HEK293 (cell line): ENCODE measurements at regions not wholly inside any gene's neighbourhood (a gene's known extent, or its start where the extent isn't known, plus 50 kb on each side); places are given as distances from the start of the nearest gene placed in this dataset.

Experiments
- CTCF ChIA-PET: fragments of 350-600 bp; formaldehyde crosslinking; extraction: SDS; loops from one replicate; lab custom pipeline; 2021; ENCODE audit warnings: antibody characterized with exemption; lab: Yijun Ruan, JAX
- POLR2A ChIA-PET: fragments of 300-600 bp; formaldehyde crosslinking; extraction: SDS; loops from one replicate; lab custom pipeline; 2020; ENCODE audit warnings: antibody characterized with exemption, inconsistent platforms; lab: Yijun Ruan, JAX
- H3K27ac ChIP-seq: fragments of 200-500 bp; sonication (Bioruptor generic); 2 replicates; pipeline ENCODE4 v1.5.1; 2014; ENCODE audit warnings: low read depth, low read length, control low read depth, inconsistent platforms; ENCODE audit errors: extremely low read depth
- H3K36me3 ChIP-seq, 2 experiments: fragments of 200-500 bp in 1 of 2; sonication (Bioruptor generic) in 1 of 2; 1 replicate in 1 of 2; 2 replicates in 1 of 2; pipeline ENCODE4 v1.5.1; 2014 to 2017; ENCODE audit warnings: inconsistent platforms in 2 of 2, low read length in 2 of 2; ENCODE audit not compliant: control insufficient read depth in 2 of 2, insufficient read depth in 1 of 2
- H3K4me1 ChIP-seq: fragments of 200-500 bp; sonication (Bioruptor generic); 2 replicates; pipeline ENCODE4 v1.5.1; 2014; ENCODE audit warnings: mild to moderate bottlenecking, low read length, inconsistent platforms; ENCODE audit not compliant: control insufficient read depth, insufficient read depth
- H3K4me3 ChIP-seq: 2 replicates; pipeline ENCODE4 v1.5.1; 2011; ENCODE audit warnings: low read depth, mild to moderate bottlenecking, control low read depth, low read length, moderate library complexity
- H3K9me3 ChIP-seq: fragments of 200-500 bp; sonication (Bioruptor generic); 2 replicates; pipeline ENCODE4 v1.5.1; 2014; ENCODE audit warnings: low read depth, low read length, inconsistent platforms; ENCODE audit not compliant: control insufficient read depth, insufficient read depth
- ATF2 ChIP-seq: fragments of 450-650 bp; formaldehyde crosslinking; IDR thresholded peaks from 2 replicates; pipeline ENCODE4 v1.5.1; 2016; ENCODE audit warnings: missing biosample characterization, missing genetic modification characterization, low read depth
- EGR2 ChIP-seq: fragments of 450-650 bp; formaldehyde crosslinking; IDR thresholded peaks from 2 replicates; pipeline ENCODE4 v1.5.1; 2016; ENCODE audit warnings: low read depth, missing biosample characterization, missing genetic modification characterization
- ELK4 ChIP-seq: IDR thresholded peaks from 2 replicates; pipeline ENCODE4 v1.6.1; 2011; ENCODE audit warnings: mild to moderate bottlenecking, low read depth, low read length, borderline replicate concordance
- KLF16 ChIP-seq: fragments of 450-650 bp; formaldehyde crosslinking; IDR thresholded peaks from 2 replicates; pipeline ENCODE4 v1.5.1; 2017; ENCODE audit warnings: missing biosample characterization, missing genetic modification characterization
- KLF8 ChIP-seq: fragments of 450-650 bp; formaldehyde crosslinking; IDR thresholded peaks from 2 replicates; pipeline ENCODE4 v1.5.1; 2016; ENCODE audit warnings: missing biosample characterization, missing genetic modification characterization
- OSR2 ChIP-seq: fragments of 450-650 bp; formaldehyde crosslinking; IDR thresholded peaks from 2 replicates; pipeline ENCODE4 v1.5.1; 2016; ENCODE audit warnings: missing biosample characterization, missing genetic modification characterization
- PRDM1 ChIP-seq: fragments of 450-650 bp; formaldehyde crosslinking; IDR thresholded peaks from 2 replicates; pipeline ENCODE4; 2016; ENCODE audit warnings: missing biosample characterization, missing genetic modification characterization
- PRDM2 ChIP-seq: fragments of 450-650 bp; formaldehyde crosslinking; IDR thresholded peaks from 2 replicates; pipeline ENCODE4 v1.5.1; 2016; ENCODE audit warnings: missing biosample characterization, missing genetic modification characterization, borderline replicate concordance
- RBAK ChIP-seq: fragments of 450-650 bp; formaldehyde crosslinking; IDR thresholded peaks from 2 replicates; pipeline ENCODE4 v1.5.1; 2016; ENCODE audit warnings: missing biosample characterization, missing genetic modification characterization
- SP7 ChIP-seq: fragments of 450-650 bp; formaldehyde crosslinking; IDR thresholded peaks from 2 replicates; pipeline ENCODE4 v1.5.1; 2016; ENCODE audit warnings: missing biosample characterization, missing genetic modification characterization
- TRIM28 ChIP-seq: IDR thresholded peaks from 2 replicates; pipeline ENCODE4 v1.6.1; 2011; ENCODE audit warnings: low read length, control low read depth, borderline replicate concordance
- ZBTB7A ChIP-seq: fragments of 450-650 bp; formaldehyde crosslinking; IDR thresholded peaks from 2 replicates; pipeline ENCODE4 v1.5.1; 2016; ENCODE audit warnings: low read depth, missing biosample characterization, missing genetic modification characterization
- ZNF10 ChIP-seq: fragments of 450-650 bp; formaldehyde crosslinking; IDR thresholded peaks from 2 replicates; pipeline ENCODE4 v1.5.1; 2017; ENCODE audit warnings: missing biosample characterization, missing genetic modification characterization
- ZNF513 ChIP-seq: fragments of 450-650 bp; IDR thresholded peaks from 2 replicates; pipeline ENCODE4 v1.5.1; 2018; ENCODE audit warnings: missing biosample characterization, missing genetic modification characterization
- ZNF585B ChIP-seq: fragments of 450-650 bp; formaldehyde crosslinking; IDR thresholded peaks from 2 replicates; pipeline ENCODE4 v1.5.1; 2016; ENCODE audit warnings: missing biosample characterization, missing genetic modification characterization
- ZNF624 ChIP-seq: fragments of 450-650 bp; formaldehyde crosslinking; IDR thresholded peaks from 2 replicates; pipeline ENCODE4 v1.5.1; 2017; ENCODE audit warnings: missing biosample characterization, missing genetic modification characterization
- ZNF670 ChIP-seq: fragments of 450-650 bp; formaldehyde crosslinking; IDR thresholded peaks from 2 replicates; pipeline ENCODE4 v1.5.1; 2016; ENCODE audit warnings: missing biosample characterization, missing genetic modification characterization, low read depth
- ZSCAN18 ChIP-seq: fragments of 450-650 bp; formaldehyde crosslinking; IDR thresholded peaks from 2 replicates; pipeline ENCODE4 v1.5.1; 2016; ENCODE audit warnings: missing biosample characterization, missing genetic modification characterization

- TF ChIP-seq PRDM2 (tag by site-specific recombination): no peak
- no peak for TF ChIP-seq KLF16 (tag by site-specific recombination)
- TF ChIP-seq ATF2 (tag by site-specific recombination): no peak
- no peak for TF ChIP-seq RBAK (tag by site-specific recombination)
- TF ChIP-seq PRDM1 (tag by site-specific recombination): no peak
- TF ChIP-seq ZSCAN18 (tag by site-specific recombination): no peak
- no peak for TF ChIP-seq KLF8 (tag by site-specific recombination)
- no peak for TF ChIP-seq OSR2 (tag by site-specific recombination)
- no peak for TF ChIP-seq ZNF10
Measured at GRCh38 chr1:10889650-10890353, 93.4 kb upstream of the CASZ1 start (continued).

- ChIA-PET POLR2A (no interaction called here), CTCF (interaction anchor here (0.6 kb wide), 2 partner anchors 367 to 444 kb away, joined by 3 read pairs; no protein-coding TSS in a partner anchor)
- H3K36me3 ChIP-seq: no peaks in the 10 kb centered on the region
- no peak overlapping the region for H3K27ac ChIP-seq
- TF ChIP-seq EGR2 (tag by site-specific recombination) (0 out of 2 replicates have a peak, but pooled peaks have one; percentile 18), ZNF585B (tag by site-specific recombination) (no peak)
- H3K4me3 ChIP-seq: no peak overlapping the region
- H3K4me1 ChIP-seq: no peaks in the 10 kb centered on the region
- H3K9me3 ChIP-seq: no peaks in the 10 kb centered on the region
Measured at GRCh38 chr1:10890491-10891071, 94.1 kb upstream of the CASZ1 start.

- Histone ChIP-seq H3K4me3 (no peak overlapping the region), H3K4me1 (no peaks in the 10 kb centered on the region), H3K9me3 (no peaks in the 10 kb centered on the region), H3K36me3 (no peaks in the 10 kb centered on the region), H3K27ac (no peak overlapping the region)
- POLR2A ChIA-PET: interaction anchor here (0.7 kb wide), 1 partner anchor 24 kb away, joined by 3 read pairs; no protein-coding TSS in a partner anchor
- CTCF ChIA-PET: interaction anchor here (0.5 kb wide), 1 partner anchor 15 kb away, joined by 4 read pairs; no protein-coding TSS in a partner anchor
- no peak for TF ChIP-seq SP7 (tag by site-specific recombination)
- TF ChIP-seq ZBTB7A (tag by site-specific recombination): no peak
- TF ChIP-seq ELK4: no peak
- TF ChIP-seq ZNF624: no peak
- no peak for TF ChIP-seq TRIM28
- no peak for TF ChIP-seq ZNF513
- TF ChIP-seq ZNF670 (tag by site-specific recombination): no peak
Measured at GRCh38 chr1:10891091-10891490, 94.6 kb upstream of the CASZ1 start.
